ENCODE measurements at regions not wholly inside any gene's neighbourhood (a gene's known extent, or its start where the extent isn't known, plus 50 kb on each side); places are given as distances from the start of the nearest gene placed in this dataset.
"Not testable (repeated sequence)": the region's sequence is repeated elsewhere in the genome, so short reads cannot be mapped to it uniquely, and the experiment has no call there.

- no peak overlapping the region for H3K4me3 ChIP-seq (ENCODE audit: low read depth, low read length)
- no peak for TF ChIP-seq CTCF (conservative IDR thresholded peaks at IDR 0.05; ENCODE audit: low read depth, low read length)
- no peak for DNase-seq (ENCODE audit: low read depth)
Measured at GRCh38 chr13:99756281-99756680, 215.3 kb downstream of the ZIC5 start.

DNA sequence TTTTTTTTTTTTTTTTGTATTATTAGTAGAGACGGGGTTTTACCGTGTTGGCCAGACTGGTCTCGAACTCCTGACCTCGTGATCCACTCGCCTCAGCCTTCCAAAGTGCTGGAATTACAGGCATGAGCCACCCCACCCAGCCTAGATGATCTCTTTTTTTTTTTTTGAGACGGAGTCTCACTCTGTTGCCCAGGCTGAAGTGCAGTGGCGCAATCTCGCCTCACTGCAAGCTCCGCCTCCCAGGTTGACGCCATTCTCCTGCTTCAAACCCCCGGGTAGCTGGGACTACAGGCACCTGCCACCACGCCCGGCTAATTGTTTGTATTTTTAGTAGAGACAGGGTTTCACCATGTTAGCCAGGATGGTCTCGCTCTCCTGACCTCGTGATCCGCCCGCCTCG is 216.8 kb downstream of the ZIC5 start:
- not testable (repeated sequence) for DNase-seq (ENCODE audit: low read depth); H3K4me3 ChIP-seq (ENCODE audit: low read depth, low read length)

- DNase-seq (ENCODE audit: low read depth): no peak
- H3K4me3 ChIP-seq (ENCODE audit: low read depth, low read length): no peak overlapping the region
- TF ChIP-seq CTCF (conservative IDR thresholded peaks at IDR 0.05; ENCODE audit: low read depth, low read length): no peak
Measured at GRCh38 chr13:99752373-99752772, 219.2 kb downstream of the ZIC5 start.

- no peak for DNase-seq (ENCODE audit: low read depth)
- TF ChIP-seq CTCF (conservative IDR thresholded peaks at IDR 0.05; ENCODE audit: low read depth, low read length): no peak
- H3K4me3 ChIP-seq (ENCODE audit: low read depth, low read length): no peak overlapping the region
Measured at GRCh38 chr13:99751517-99752199, 219.9 kb downstream of the ZIC5 start.

GRCh38 chr13:99750951-99751350 is 220.6 kb downstream of the ZIC5 start:
- no peak for TF ChIP-seq CTCF (conservative IDR thresholded peaks at IDR 0.05; ENCODE audit: low read depth, low read length)
- H3K4me3 ChIP-seq (ENCODE audit: low read depth, low read length): no peak overlapping the region
- DNase-seq (ENCODE audit: low read depth): no peak

GRCh38 chr13:99749271-99750019 is 222.1 kb downstream of the ZIC5 start:
- TF ChIP-seq CTCF (conservative IDR thresholded peaks at IDR 0.05; ENCODE audit: low read depth, low read length): no peak
- DNase-seq (ENCODE audit: low read depth): no peak
- no peak overlapping the region for H3K4me3 ChIP-seq (ENCODE audit: low read depth, low read length)

GRCh38 chr13:99747403-99747710 is 224.2 kb downstream of the ZIC5 start:
- no peak for TF ChIP-seq CTCF (conservative IDR thresholded peaks at IDR 0.05; ENCODE audit: low read depth, low read length)
- no peak overlapping the region for H3K4me3 ChIP-seq (ENCODE audit: low read depth, low read length)
- no peak for DNase-seq (ENCODE audit: low read depth)
